H1 (cell line): ENCODE measurements at regions not wholly inside any gene's neighbourhood (a gene's known extent, or its start where the extent isn't known, plus 50 kb on each side); places are given as distances from the start of the nearest gene placed in this dataset.

Experiments
- CEBPB ChIP-seq: IDR thresholded peaks from 2 replicates; pipeline ENCODE4 v1.6.1; 2012; ENCODE audit warnings: low read depth, low read length
- CTCF ChIP-seq, 3 experiments: IDR thresholded peaks; 1 replicate in 2 of 3; 2 replicates in 1 of 3; pipeline versions ENCODE4 v1.5.1 to v1.6.1; 2011; ENCODE audit warnings: low read length in 3 of 3, mild to moderate bottlenecking in 3 of 3, inconsistent platforms in 2 of 3, low read depth in 1 of 3, moderate library complexity in 1 of 3; ENCODE audit not compliant: insufficient read depth in 1 of 3; ENCODE audit errors: control extremely low read depth in 1 of 3
- EZH2 ChIP-seq: fragments of 200-600 bp; sonication (generic); IDR thresholded peaks from 2 replicates; pipeline ENCODE4 v1.7.1; 2012; ENCODE audit warnings: low read depth, mild to moderate bottlenecking, moderate library complexity, low read length, inconsistent platforms; ENCODE audit not compliant: severe bottlenecking
- HDAC6 ChIP-seq: IDR thresholded peaks from one replicate; pipeline ENCODE4 v1.7.1; 2012; ENCODE audit warnings: low read depth, mild to moderate bottlenecking, inconsistent platforms, low read length, moderate library complexity
- POLR2AphosphoS5 ChIP-seq: IDR thresholded peaks from 2 replicates; pipeline ENCODE4 v1.6.1; 2011; ENCODE audit warnings: low read depth, low read length
- POU5F1 ChIP-seq: IDR thresholded peaks from 2 replicates; pipeline ENCODE4 v1.6.1; 2011; ENCODE audit warnings: low read depth, mild to moderate bottlenecking, low read length, moderate library complexity
- RNF2 ChIP-seq: fragments of 200-900, 300-1000 bp; sonication (generic); IDR thresholded peaks from 2 replicates; pipeline ENCODE4 v1.7.1; 2016; ENCODE audit warnings: borderline replicate concordance, low read depth, mild to moderate bottlenecking, antibody characterized with exemption, low read length; ENCODE audit not compliant: poor library complexity, severe bottlenecking; ENCODE audit errors: missing control alignments
- SP1 ChIP-seq: IDR thresholded peaks from 2 replicates; pipeline ENCODE4 v1.6.1; 2011; ENCODE audit warnings: low read depth, low read length
- TAF7 ChIP-seq: optimal IDR thresholded peaks from 2 replicates; pipeline ENCODE3; 2011; ENCODE audit warnings: low read depth, mild to moderate bottlenecking, inconsistent platforms, low read length, moderate library complexity, borderline replicate concordance
- YY1 ChIP-seq: IDR thresholded peaks from 2 replicates; pipeline ENCODE4 v1.6.1; 2011; ENCODE audit warnings: low read depth, mild to moderate bottlenecking, low read length

- TF ChIP-seq POLR2AphosphoS5 (no peak), YY1 (no peak), POU5F1 (no peak), EZH2 (no peak), CTCF (IDR thresholded peaks at IDR 0.05; ENCODE audit: control extremely low read depth in 1 of 3, insufficient read depth in 1 of 3, low read depth in 1 of 3, low read length in 3 of 3) (no peak), TAF7 (no peak), SP1 (no peak), RNF2 (no peak), CEBPB (no peak), HDAC6 (no peak)
These were observed 59.7 kb upstream of the ZC3H15 start for GRCh38 chr2:186426153-186427016.
